ENCODE measurements at regions not wholly inside any gene's neighbourhood (a gene's known extent, or its start where the extent isn't known, plus 50 kb on each side); places are given as distances from the start of the nearest gene placed in this dataset.
"Not testable (repeated sequence)": the region's sequence is repeated elsewhere in the genome, so short reads cannot be mapped to it uniquely, and the experiment has no call there.

DNA sequence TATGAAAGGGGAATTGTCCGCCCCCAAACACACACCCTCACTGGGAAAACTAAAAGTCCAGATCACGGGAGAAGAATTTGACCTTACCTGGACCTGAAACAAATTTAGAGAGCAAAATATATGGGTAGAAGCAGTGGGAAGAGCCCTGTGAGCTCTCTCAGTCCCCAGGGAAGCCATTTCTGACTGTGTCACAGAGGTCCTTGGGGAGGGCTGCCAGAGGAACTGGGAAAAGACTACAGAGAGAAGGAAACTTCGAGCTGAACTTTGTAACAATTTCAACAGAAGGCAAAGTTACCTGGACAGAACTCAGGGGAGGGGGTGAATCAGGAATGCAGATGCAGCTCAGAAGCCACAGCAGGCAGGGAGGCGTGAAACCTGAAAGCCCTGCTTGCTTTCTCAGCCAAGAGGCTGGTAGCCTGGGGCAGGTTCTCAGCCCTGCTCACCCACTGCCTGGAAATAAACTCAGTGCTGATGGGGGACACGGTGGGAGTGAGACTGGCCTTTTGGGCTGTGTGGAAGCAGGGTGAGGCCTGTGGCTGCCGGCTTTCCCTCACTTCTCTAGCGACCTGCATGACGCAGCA is 163.8 kb downstream of the TMEM200A start:
- Histone ChIP-seq H3K4me3 (no peak overlapping the region), H3K27me3 (no peaks in the 10 kb centered on the region), H3K9me3 (no peaks in the 10 kb centered on the region), H3K36me3 (no peaks in the 10 kb centered on the region)
- DNase-seq: no peak

DNA sequence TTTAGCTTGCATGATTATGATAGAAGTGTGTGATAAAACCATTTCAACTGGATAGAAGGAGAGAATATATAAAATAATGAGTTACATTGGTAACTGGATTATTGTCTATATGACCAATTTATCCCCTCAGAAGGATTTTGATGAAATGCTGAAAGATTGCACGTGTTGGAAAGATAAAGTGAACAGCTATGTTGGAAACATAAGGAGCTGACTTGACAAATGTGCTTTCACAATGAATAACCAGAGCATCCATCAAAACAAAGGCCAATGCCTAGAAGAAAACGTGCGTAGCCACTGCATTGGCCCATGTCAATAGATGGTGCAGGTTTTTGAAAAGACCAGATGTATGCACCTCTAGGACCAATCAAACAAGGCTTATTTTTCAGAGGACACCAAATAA is 168.8 kb downstream of the TMEM200A start:
- Histone ChIP-seq H3K9me3 (no peaks in the 10 kb centered on the region; the same call in 1 of the 2 replicates), H3K36me3 (no peaks in the 10 kb centered on the region), H3K4me3 (no peak overlapping the region), H3K27me3 (no peaks in the 10 kb centered on the region)
- no peak for DNase-seq

- no peak for DNase-seq
Observed at GRCh38 chr6:130535242-130535641, 169.4 kb downstream of the TMEM200A start.

GRCh38 chr6:130537447-130537846 is 171.6 kb downstream of the TMEM200A start:
- no peak for DNase-seq
- Histone ChIP-seq H3K27me3 (no peaks in the 10 kb centered on the region), H3K9me3 (no peaks in the 10 kb centered on the region; the same call in 1 of the 2 replicates)

More at GRCh38 chr6:130535242-130535641, 169.4 kb downstream of the TMEM200A start:
- no peaks in the 10 kb centered on the region for H3K27me3 ChIP-seq
- H3K9me3 ChIP-seq: no peaks in the 10 kb centered on the region; the same call in 1 of the 2 replicates
- H3K36me3 ChIP-seq: no peaks in the 10 kb centered on the region
- H3K4me3 ChIP-seq: no peak overlapping the region

GRCh38 chr6:130547723-130548122 is 181.9 kb downstream of the TMEM200A start:
- Histone ChIP-seq H3K36me3 (no peaks in the 10 kb centered on the region), H3K9me3 (no peaks in the 10 kb centered on the region), H3K27me3 (no peaks in the 10 kb centered on the region), H3K4me3 (no peak overlapping the region)
- no peak for DNase-seq

More at GRCh38 chr6:130537447-130537846, 171.6 kb downstream of the TMEM200A start:
- Histone ChIP-seq H3K4me3 (no peak overlapping the region), H3K36me3 (no peaks in the 10 kb centered on the region)

GRCh38 chr6:130557481-130558112 is 191.8 kb downstream of the TMEM200A start:
- Histone ChIP-seq H3K4me3 (no peak overlapping the region), H3K27me3 (no peaks in the 10 kb centered on the region), H3K9me3 (no peaks in the 10 kb centered on the region), H3K36me3 (no peaks in the 10 kb centered on the region)
- no peak for DNase-seq

DNA sequence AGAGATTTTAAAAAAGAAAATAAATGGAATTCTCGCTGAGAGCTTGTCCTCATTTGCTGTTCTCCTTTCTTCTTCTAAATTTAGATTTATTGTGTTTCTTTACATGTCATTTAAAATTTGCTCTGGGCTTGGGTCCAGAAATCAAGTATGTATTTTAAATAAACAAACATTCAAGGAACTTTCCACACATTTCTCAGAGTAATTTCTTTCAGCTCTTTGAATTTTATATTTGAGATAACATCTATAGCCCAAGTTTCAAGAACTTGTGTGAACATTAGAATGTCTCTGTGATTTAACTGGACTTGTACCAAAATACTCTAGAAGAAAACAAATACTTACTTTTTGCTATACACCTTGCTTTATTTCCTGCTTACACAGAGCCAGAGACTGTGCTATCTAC is 192.3 kb downstream of the TMEM200A start:
- no peak overlapping the region for H3K4me3 ChIP-seq
- H3K27me3 ChIP-seq: no peaks in the 10 kb centered on the region
- H3K36me3 ChIP-seq: no peaks in the 10 kb centered on the region
- H3K9me3 ChIP-seq: no peaks in the 10 kb centered on the region
- no peak for DNase-seq

DNA sequence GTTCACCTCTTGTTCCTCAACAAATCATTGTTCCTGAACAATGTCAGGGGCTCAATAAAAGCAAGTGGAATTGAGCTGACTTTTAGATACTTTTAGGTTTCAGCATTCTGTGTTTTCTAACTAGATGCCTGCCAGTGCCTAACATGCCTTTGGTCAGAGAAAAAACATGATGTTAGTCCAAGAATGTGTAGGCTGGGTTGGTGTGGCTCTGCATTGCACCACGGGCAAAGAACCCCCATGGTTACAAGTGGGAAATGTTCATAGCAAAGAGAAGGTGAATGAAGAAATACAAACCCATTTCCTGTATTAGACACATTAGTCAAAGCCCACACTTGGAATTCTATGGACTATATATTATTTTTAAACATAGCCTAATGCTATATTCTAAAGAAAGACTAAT is 193.3 kb downstream of the TMEM200A start:
- no peak for DNase-seq
- Histone ChIP-seq H3K36me3 (no peaks in the 10 kb centered on the region), H3K4me3 (no peak overlapping the region), H3K9me3 (no peaks in the 10 kb centered on the region), H3K27me3 (no peaks in the 10 kb centered on the region)

- Histone ChIP-seq H3K9me3 (no peaks in the 10 kb centered on the region), H3K4me3 (no peak overlapping the region), H3K36me3 (no peaks in the 10 kb centered on the region), H3K27me3 (no peaks in the 10 kb centered on the region)
- DNase-seq: no peak
Observed at GRCh38 chr6:130560231-130560630, 194.4 kb downstream of the TMEM200A start.

DNA sequence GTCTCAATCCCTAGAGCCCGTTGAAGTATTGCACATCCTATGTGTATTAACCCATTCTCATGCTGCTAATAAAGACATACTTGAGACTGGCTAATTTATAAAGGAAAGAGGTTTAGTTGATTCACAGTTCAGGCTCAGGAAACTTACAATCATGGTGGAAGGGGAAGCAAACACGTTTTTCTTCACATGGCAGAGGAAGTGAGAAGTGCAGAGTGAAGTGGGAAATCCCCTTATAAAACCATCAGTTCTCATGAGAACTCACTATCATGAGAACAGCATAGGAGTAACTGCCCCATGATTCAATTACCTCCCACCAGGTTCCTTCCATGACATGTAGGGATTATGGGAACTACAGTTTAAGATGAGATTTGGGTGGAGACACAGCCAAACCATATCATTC is 195.3 kb downstream of the TMEM200A start:
- DNase-seq, H3K9me3 ChIP-seq, H3K4me3 ChIP-seq, H3K27me3 ChIP-seq, H3K36me3 ChIP-seq: not testable (repeated sequence)

- Histone ChIP-seq H3K27me3 (no peaks in the 10 kb centered on the region), H3K9me3 (no peaks in the 10 kb centered on the region), H3K36me3 (no peaks in the 10 kb centered on the region), H3K4me3 (no peak overlapping the region)
- DNase-seq: no peak
Observed at GRCh38 chr6:130565696-130566095, 199.9 kb downstream of the TMEM200A start.

- no peaks in the 10 kb centered on the region for H3K27me3 ChIP-seq
- H3K36me3 ChIP-seq: no peaks in the 10 kb centered on the region
- DNase-seq: no peak
- H3K9me3 ChIP-seq: no peaks in the 10 kb centered on the region
- no peak overlapping the region for H3K4me3 ChIP-seq
Observed at GRCh38 chr6:130574146-130574545, 208.3 kb downstream of the TMEM200A start.

- no peaks in the 10 kb centered on the region for H3K9me3 ChIP-seq
- no peak overlapping the region for H3K4me3 ChIP-seq
- H3K36me3 ChIP-seq: no peaks in the 10 kb centered on the region
- no peaks in the 10 kb centered on the region for H3K27me3 ChIP-seq
- no peak for DNase-seq
Observed at GRCh38 chr6:130575557-130575956, 209.7 kb downstream of the TMEM200A start.

DNA sequence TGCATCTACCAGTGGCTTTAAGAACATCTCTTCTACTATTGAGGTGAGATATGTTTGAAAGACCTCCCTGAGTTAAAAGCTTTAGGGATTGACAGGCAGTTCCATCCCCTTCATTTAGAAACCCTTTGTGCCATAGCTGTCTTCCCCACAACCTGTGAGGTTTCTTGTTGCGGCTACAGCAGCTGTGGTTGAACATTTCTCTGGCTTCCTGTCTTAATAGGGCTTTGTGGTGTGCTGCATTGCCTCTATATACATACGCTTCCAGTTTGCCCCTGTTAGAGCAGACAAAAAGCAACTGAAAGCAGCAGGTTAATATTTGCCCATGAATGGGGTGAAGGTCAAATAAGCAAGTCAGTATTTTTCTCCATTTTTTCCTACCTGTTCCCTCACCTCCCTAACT is 210.2 kb downstream of the TMEM200A start:
- H3K4me3 ChIP-seq: no peak overlapping the region
- H3K9me3 ChIP-seq: no peaks in the 10 kb centered on the region
- H3K36me3 ChIP-seq: no peaks in the 10 kb centered on the region
- no peaks in the 10 kb centered on the region for H3K27me3 ChIP-seq
- DNase-seq: no peak

DNA sequence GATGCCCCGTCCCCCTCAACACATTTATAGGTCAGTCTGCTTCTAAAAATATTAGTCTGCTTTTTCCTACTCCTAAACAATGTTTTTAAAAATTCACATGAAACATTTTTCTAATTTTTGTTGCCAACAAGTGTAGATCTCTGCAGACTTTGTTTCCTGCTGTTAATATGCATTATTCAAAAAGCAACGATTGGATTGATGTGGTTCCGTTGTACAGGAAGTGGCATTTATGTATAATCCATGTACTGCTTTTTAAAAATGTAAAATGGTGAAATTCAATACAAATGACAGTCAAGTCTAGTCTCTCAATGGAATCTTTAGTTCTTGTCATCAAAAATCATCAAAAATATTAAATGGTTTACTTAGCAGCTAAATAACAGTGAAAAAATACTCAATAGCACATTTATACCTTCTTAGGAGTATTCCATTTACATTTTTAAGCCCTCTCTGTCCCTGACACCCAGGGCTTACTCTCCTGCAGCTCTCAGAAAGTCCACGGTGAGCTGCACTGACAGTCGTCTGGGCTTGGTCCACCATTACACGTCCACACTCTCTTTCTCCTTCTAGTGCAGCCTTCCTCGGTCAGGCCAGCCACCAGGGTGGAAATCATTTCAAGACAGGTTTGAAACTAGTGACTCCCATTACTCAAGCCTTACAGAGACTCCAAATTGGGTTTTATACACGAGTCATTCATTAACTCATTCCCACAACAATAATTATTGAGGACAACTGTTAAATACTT is 211.5 kb downstream of the TMEM200A start:
- no peak for DNase-seq
- Histone ChIP-seq H3K9me3 (no peaks in the 10 kb centered on the region), H3K27me3 (no peaks in the 10 kb centered on the region; the same call in 1 of the 2 replicates), H3K4me3 (no peak overlapping the region), H3K36me3 (no peaks in the 10 kb centered on the region)

DNA sequence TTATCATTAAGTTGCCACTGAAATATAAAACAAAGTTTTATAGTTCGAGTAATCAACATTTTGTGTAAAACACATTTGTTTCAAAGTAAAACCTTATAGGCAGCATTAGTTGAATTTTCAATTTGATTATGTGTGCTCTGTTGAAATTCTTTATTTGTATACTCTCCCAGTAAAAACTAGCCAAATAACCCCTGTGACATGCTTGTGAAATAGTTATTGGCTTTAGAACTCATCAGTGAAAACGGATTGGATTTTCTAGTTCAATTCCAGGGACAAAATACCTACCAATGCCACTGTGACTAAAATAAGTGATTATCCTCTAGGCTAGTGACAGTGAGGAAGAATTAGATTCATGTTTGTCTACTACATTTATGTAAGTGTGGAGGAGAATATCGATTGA is 212.9 kb downstream of the TMEM200A start:
- no peak overlapping the region for H3K4me3 ChIP-seq
- H3K36me3 ChIP-seq: no peaks in the 10 kb centered on the region
- H3K27me3 ChIP-seq: no peaks in the 10 kb centered on the region; the same call in 1 of the 2 replicates
- no peaks in the 10 kb centered on the region for H3K9me3 ChIP-seq
- DNase-seq: no peak

- H3K27me3 ChIP-seq: no peaks in the 10 kb centered on the region; the same call in 1 of the 2 replicates
- no peaks in the 10 kb centered on the region for H3K36me3 ChIP-seq
- no peak for DNase-seq
- H3K4me3 ChIP-seq: no peak overlapping the region
- no peaks in the 10 kb centered on the region for H3K9me3 ChIP-seq
Observed at GRCh38 chr6:130583268-130583667, 217.5 kb downstream of the TMEM200A start.

- Histone ChIP-seq H3K27me3 (no peaks in the 10 kb centered on the region; the same call in 1 of the 2 replicates), H3K4me3 (no peak overlapping the region), H3K9me3 (no peaks in the 10 kb centered on the region), H3K36me3 (no peaks in the 10 kb centered on the region)
- DNase-seq: no peak
Observed at GRCh38 chr6:130585587-130585986, 219.8 kb downstream of the TMEM200A start.
